ENCODE measurements at regions not wholly inside any gene's neighbourhood (a gene's known extent, or its start where the extent isn't known, plus 50 kb on each side); places are given as distances from the start of the nearest gene placed in this dataset.

- TF ChIP-seq, protein P1, sequence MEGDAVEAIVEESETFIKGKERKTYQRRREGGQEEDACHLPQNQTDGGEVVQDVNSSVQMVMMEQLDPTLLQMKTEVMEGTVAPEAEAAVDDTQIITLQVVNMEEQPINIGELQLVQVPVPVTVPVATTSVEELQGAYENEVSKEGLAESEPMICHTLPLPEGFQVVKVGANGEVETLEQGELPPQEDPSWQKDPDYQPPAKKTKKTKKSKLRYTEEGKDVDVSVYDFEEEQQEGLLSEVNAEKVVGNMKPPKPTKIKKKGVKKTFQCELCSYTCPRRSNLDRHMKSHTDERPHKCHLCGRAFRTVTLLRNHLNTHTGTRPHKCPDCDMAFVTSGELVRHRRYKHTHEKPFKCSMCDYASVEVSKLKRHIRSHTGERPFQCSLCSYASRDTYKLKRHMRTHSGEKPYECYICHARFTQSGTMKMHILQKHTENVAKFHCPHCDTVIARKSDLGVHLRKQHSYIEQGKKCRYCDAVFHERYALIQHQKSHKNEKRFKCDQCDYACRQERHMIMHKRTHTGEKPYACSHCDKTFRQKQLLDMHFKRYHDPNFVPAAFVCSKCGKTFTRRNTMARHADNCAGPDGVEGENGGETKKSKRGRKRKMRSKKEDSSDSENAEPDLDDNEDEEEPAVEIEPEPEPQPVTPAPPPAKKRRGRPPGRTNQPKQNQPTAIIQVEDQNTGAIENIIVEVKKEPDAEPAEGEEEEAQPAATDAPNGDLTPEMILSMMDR (IDR thresholded peaks at IDR 0.05): no peak
- TF ChIP-seq POLR2A (IDR thresholded peaks at IDR 0.05): no peak
Measured at GRCh38 chr14:105761842-105762241, 235.5 kb downstream of the TMEM121 start.

All from testis (tissue), 2 donors.